PFSK-1 (cell line): ENCODE measurements at regions not wholly inside any gene's neighbourhood (a gene's known extent, or its start where the extent isn't known, plus 50 kb on each side); places are given as distances from the start of the nearest gene placed in this dataset.

ENCODE experiments used
- FOXP2 ChIP-seq: optimal IDR thresholded peaks from 2 replicates; pipeline ENCODE3; 2011; ENCODE audit warnings: borderline replicate concordance, control low read depth, inconsistent platforms; ENCODE audit not compliant: insufficient read depth; ENCODE audit errors: extremely low read length, extremely low read depth
- POLR2AphosphoS5 ChIP-seq: IDR thresholded peaks from 2 replicates; pipeline ENCODE4 v1.6.1; 2012; ENCODE audit warnings: low read depth, mild to moderate bottlenecking, control low read depth, low read length, moderate library complexity
- REST ChIP-seq, 2 experiments: IDR thresholded peaks; 2 replicates each; pipeline versions ENCODE4 v1.6.1 to v1.8.0; 2011 to 2012; ENCODE audit warnings: low read depth in 2 of 2, low read length in 2 of 2, control low read depth in 1 of 2, inconsistent platforms in 1 of 2, mild to moderate bottlenecking in 1 of 2, moderate library complexity in 1 of 2; ENCODE audit not compliant: insufficient read depth in 1 of 2
- SIN3A ChIP-seq: IDR thresholded peaks from 2 replicates; pipeline ENCODE4 v1.6.1; 2012; ENCODE audit warnings: mild to moderate bottlenecking, low read length, moderate library complexity, borderline replicate concordance; ENCODE audit not compliant: insufficient read depth
- TAF1 ChIP-seq: IDR thresholded peaks from 2 replicates; pipeline ENCODE4 v1.6.1; 2012; ENCODE audit warnings: low read length, control low read depth, borderline replicate concordance; ENCODE audit not compliant: insufficient read depth

DNA sequence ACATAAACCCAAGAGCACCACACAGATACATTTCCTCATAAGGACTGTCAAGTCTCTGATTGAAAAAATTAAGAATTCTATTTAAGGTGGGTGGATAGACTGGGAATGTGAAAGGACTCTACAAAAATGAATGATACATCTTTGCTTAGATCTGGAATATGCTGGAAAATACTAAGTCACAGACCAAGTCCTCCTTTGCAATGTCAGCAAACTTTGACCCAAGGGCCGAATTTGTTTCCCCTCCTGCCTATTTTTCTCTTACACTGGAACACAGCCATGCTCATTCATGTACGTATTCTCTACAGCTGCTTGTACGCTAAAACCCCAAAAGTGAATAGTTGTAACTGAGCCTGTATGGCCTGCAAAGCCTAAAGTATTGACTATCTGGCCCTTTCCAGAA is 180.7 kb downstream of the ADSS2 start:
- TF ChIP-seq FOXP2 (no peak), POLR2AphosphoS5 (no peak), TAF1 (no peak), REST (IDR thresholded peaks at IDR 0.05; ENCODE audit: insufficient read depth in 1 of 2, low read depth in 2 of 2, low read length in 2 of 2) (no peak)

DNA sequence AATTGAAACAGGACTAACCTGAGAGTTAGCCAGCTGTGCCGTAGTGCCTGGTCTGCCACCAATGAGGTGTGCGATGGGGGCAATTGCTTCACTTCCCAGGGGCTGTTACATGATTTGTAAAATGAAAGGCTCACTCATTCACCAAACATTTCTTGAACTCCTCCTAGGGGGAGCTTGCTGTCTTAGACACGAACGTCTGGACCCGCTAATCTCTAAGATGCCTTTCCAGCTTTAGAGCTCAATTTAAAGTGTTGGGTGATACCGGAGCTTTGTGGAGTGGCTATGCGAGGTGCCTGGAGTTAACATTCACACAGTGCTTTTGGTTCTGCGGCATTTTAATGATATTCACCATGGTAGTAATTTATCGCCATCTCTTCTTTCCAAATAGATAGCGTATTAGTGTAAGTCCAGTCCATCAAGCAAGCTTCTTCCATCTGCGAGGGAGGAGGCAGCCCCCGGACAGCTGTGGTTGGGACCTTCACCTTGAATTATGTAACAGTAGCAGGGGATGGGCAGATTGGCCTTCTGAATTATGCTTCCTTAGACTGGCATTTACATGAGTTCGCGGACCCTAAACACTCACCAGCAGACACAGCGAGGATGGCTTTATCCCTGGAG is 179.9 kb downstream of the ADSS2 start:
- TF ChIP-seq REST (IDR thresholded peaks at IDR 0.05; ENCODE audit: insufficient read depth in 1 of 2, low read depth in 2 of 2, low read length in 2 of 2) (no peak), TAF1 (no peak), SIN3A (no peak), FOXP2 (no peak), POLR2AphosphoS5 (no peak)

DNA sequence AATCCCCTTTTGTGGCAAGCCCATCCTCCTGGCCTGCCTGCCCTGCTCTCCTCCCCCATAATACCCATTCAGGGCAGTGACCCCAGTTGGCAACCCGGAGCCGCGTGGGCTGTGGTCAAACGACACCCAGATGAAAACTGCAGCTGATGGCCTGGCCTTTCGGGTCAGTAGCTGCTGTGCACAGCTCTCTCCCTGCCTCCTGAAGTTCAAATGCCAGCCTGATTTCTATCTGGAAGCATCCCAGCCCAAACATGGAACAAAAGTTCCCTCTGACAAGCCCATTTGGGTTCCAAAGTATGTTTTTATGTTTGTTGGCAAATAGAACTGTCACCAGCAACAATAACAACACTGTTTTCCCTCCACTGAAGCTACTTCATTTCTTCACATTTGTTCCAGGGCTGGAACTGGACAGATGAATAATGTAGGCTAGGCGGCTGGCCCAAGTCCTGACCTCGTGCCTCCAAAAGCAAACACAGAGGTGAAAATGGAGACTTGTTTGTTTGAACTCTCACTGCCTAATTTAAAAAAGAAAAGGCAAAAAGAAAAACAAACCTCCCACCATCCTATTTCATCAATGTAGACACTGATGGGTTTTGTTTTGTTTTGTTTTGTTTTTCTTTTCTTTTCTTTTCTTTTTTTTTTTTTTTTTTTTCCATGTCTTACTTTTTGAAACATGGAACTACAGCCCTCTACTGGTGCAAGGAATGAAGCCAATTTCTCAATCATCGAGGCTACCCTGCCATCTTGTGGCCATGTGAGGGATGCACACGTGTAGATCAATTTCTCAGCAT is 179.0 kb downstream of the ADSS2 start:
- TF ChIP-seq TAF1 (no peak), FOXP2 (no peak), SIN3A (no peak), REST (IDR thresholded peaks at IDR 0.05; ENCODE audit: insufficient read depth in 1 of 2, low read depth in 2 of 2, low read length in 2 of 2) (no peak), POLR2AphosphoS5 (no peak)

- TF ChIP-seq POLR2AphosphoS5, result no peak
- no peak for TF ChIP-seq FOXP2
- no peak for TF ChIP-seq SIN3A
- no peak for TF ChIP-seq REST (IDR thresholded peaks at IDR 0.05; ENCODE audit: insufficient read depth in 1 of 2, low read depth in 2 of 2, low read length in 2 of 2)
- no peak for TF ChIP-seq TAF1
These were observed 178.4 kb downstream of the ADSS2 start for GRCh38 chr1:244273262-244273844.
